Stomach smooth muscle (tissue), 2 donors: ENCODE measurements at regions not wholly inside any gene's neighbourhood (a gene's known extent, or its start where the extent isn't known, plus 50 kb on each side); places are given as distances from the start of the nearest gene placed in this dataset.
A peak's percentile ranks its signal among the peaks of the same experiment; 100 is the strongest.

Experiments
- H3K27ac ChIP-seq: one replicate; pipeline ENCODE4 v1.7.0; 2013; ENCODE audit warnings: mild to moderate bottlenecking, low read length, inconsistent platforms
- H3K27me3 ChIP-seq, 2 donors: one replicate each; pipeline ENCODE4 v1.7.0; 2013; ENCODE audit warnings: low read length in 2 of 2; ENCODE audit not compliant: insufficient read depth in 2 of 2, control insufficient read depth in 1 of 2
- H3K36me3 ChIP-seq, 2 donors: one replicate each; pipeline ENCODE4 v1.7.0; 2013; ENCODE audit warnings: low read length in 2 of 2; ENCODE audit not compliant: control insufficient read depth in 2 of 2, insufficient read depth in 2 of 2
- H3K4me1 ChIP-seq: one replicate; pipeline ENCODE4 v1.7.0; 2013; ENCODE audit warnings: low read length; ENCODE audit not compliant: control insufficient read depth, insufficient read depth
- H3K4me3 ChIP-seq, 2 donors: one replicate each; pipeline ENCODE4 v1.7.0; 2013; ENCODE audit warnings: low read length in 2 of 2
- H3K9ac ChIP-seq, 2 donors: one replicate each; pipeline ENCODE4 v1.7.0; 2013; ENCODE audit warnings: low read length in 2 of 2, mild to moderate bottlenecking in 1 of 2
- H3K9me3 ChIP-seq, 2 donors: one replicate each; pipeline ENCODE4 v1.7.0; 2013; ENCODE audit warnings: low read length in 2 of 2; ENCODE audit not compliant: control insufficient read depth in 2 of 2
- donor health status: healthy.
- donor health status: Pancreatic carcinoma.

- Histone ChIP-seq H3K9me3 (peaks cover 5 to 9% of the 10 kb centered on the region in 2 donors), H3K4me1 (peaks cover 2% of the 10 kb centered on the region), H3K36me3 (no peaks in the 10 kb centered on the region), H3K9ac (no peak overlapping the region), H3K27me3 (no peaks in the 10 kb centered on the region), H3K27ac (no peak overlapping the region), H3K4me3 (no peak overlapping the region)
Measured at GRCh38 chr20:48354903-48355302, 472.9 kb downstream of the PREX1 start.

- peaks cover 5 to 9% of the 10 kb centered on the region in 2 donors for H3K9me3 ChIP-seq
- H3K27me3 ChIP-seq, result no peaks in the 10 kb centered on the region
- no peak overlapping the region for H3K9ac ChIP-seq
- no peak overlapping the region for H3K4me3 ChIP-seq
- no peaks in the 10 kb centered on the region for H3K36me3 ChIP-seq
- H3K27ac ChIP-seq, result no peak overlapping the region
- peaks cover 2% of the 10 kb centered on the region for H3K4me1 ChIP-seq
Measured at GRCh38 chr20:48354320-48354876, 473.4 kb downstream of the PREX1 start.

- H3K27me3 ChIP-seq, result no peaks in the 10 kb centered on the region
- no peak overlapping the region for H3K27ac ChIP-seq
- no peak overlapping the region for H3K9ac ChIP-seq
- H3K4me3 ChIP-seq, result no peak overlapping the region
- no peaks in the 10 kb centered on the region for H3K36me3 ChIP-seq
- H3K9me3 ChIP-seq, result peaks cover 5 to 9% of the 10 kb centered on the region in 2 donors
- peaks cover 2% of the 10 kb centered on the region for H3K4me1 ChIP-seq
Measured at GRCh38 chr20:48352628-48353027, 475.2 kb downstream of the PREX1 start.

- no peak overlapping the region for H3K4me3 ChIP-seq
- H3K27me3 ChIP-seq, result no peaks in the 10 kb centered on the region
- H3K9me3 ChIP-seq, result peaks cover 5 to 9% of the 10 kb centered on the region in 2 donors
- H3K9ac ChIP-seq, result no peak overlapping the region
- peaks cover 2% of the 10 kb centered on the region for H3K4me1 ChIP-seq
- H3K36me3 ChIP-seq, result no peaks in the 10 kb centered on the region
- no peak overlapping the region for H3K27ac ChIP-seq
Measured at GRCh38 chr20:48352042-48352441, 475.8 kb downstream of the PREX1 start.

GRCh38 chr20:48350313-48350988, 477.3 kb downstream of the PREX1 start:
- no peaks in the 10 kb centered on the region for H3K36me3 ChIP-seq
- no peak overlapping the region for H3K9ac ChIP-seq
- H3K9me3 ChIP-seq, result peaks cover 5 to 9% of the 10 kb centered on the region in 2 donors
- no peak overlapping the region for H3K4me3 ChIP-seq
- H3K27me3 ChIP-seq, result no peaks in the 10 kb centered on the region
- no peaks in the 10 kb centered on the region for H3K4me1 ChIP-seq
- H3K27ac ChIP-seq, result no peak overlapping the region

- H3K27me3 ChIP-seq, result no peaks in the 10 kb centered on the region
- no peaks in the 10 kb centered on the region for H3K36me3 ChIP-seq
- H3K27ac ChIP-seq, result no peak overlapping the region
- H3K4me1 ChIP-seq, result no peaks in the 10 kb centered on the region
- H3K4me3 ChIP-seq, result no peak overlapping the region
- no peak overlapping the region for H3K9ac ChIP-seq
- H3K9me3 ChIP-seq, result peaks cover 5 to 9% of the 10 kb centered on the region in 2 donors
Measured at GRCh38 chr20:48349656-48350055, 478.1 kb downstream of the PREX1 start.

- no peak overlapping the region for H3K9ac ChIP-seq
- H3K9me3 ChIP-seq, result peaks cover 0 to 3% of the 10 kb centered on the region in 2 donors
- H3K27me3 ChIP-seq, result no peaks in the 10 kb centered on the region
- H3K4me3 ChIP-seq, result no peak overlapping the region
- H3K36me3 ChIP-seq, result no peaks in the 10 kb centered on the region
- H3K27ac ChIP-seq, result no peak overlapping the region
- H3K4me1 ChIP-seq, result no peaks in the 10 kb centered on the region
Measured at GRCh38 chr20:48348022-48348421, 479.8 kb downstream of the PREX1 start.

GRCh38 chr20:48342822-48343513, 484.8 kb downstream of the PREX1 start:
- Histone ChIP-seq H3K4me3 (no peak overlapping the region), H3K4me1 (peaks cover 9% of the 10 kb centered on the region), H3K36me3 (no peaks in the 10 kb centered on the region), H3K27ac (no peak overlapping the region), H3K27me3 (no peaks in the 10 kb centered on the region), H3K9ac (no peak overlapping the region), H3K9me3 (no peaks in the 10 kb centered on the region)

- Histone ChIP-seq H3K27me3 (no peaks in the 10 kb centered on the region), H3K36me3 (no peaks in the 10 kb centered on the region), H3K27ac (no peak overlapping the region), H3K9ac (no peak overlapping the region), H3K4me1 (peaks cover 9% of the 10 kb centered on the region), H3K9me3 (no peaks in the 10 kb centered on the region), H3K4me3 (no peak overlapping the region)
Measured at GRCh38 chr20:48340883-48341281, 486.9 kb downstream of the PREX1 start.

GRCh38 chr20:48339986-48340882, 487.6 kb downstream of the PREX1 start:
- no peak overlapping the region for H3K4me3 ChIP-seq
- H3K9me3 ChIP-seq, result no peaks in the 10 kb centered on the region
- H3K27me3 ChIP-seq, result no peaks in the 10 kb centered on the region
- H3K36me3 ChIP-seq, result no peaks in the 10 kb centered on the region
- H3K9ac ChIP-seq, result peak overlapping the region in 1 of 2 donors; percentile 43
- H3K27ac ChIP-seq, result peak overlapping the region; percentile 66
- H3K4me1 ChIP-seq, result peaks cover 9% of the 10 kb centered on the region
